ENCODE measurements at regions not wholly inside any gene's neighbourhood (a gene's known extent, or its start where the extent isn't known, plus 50 kb on each side); places are given as distances from the start of the nearest gene placed in this dataset.
"Not testable (repeated sequence)": the region's sequence is repeated elsewhere in the genome, so short reads cannot be mapped to it uniquely, and the experiment has no call there.

DNA sequence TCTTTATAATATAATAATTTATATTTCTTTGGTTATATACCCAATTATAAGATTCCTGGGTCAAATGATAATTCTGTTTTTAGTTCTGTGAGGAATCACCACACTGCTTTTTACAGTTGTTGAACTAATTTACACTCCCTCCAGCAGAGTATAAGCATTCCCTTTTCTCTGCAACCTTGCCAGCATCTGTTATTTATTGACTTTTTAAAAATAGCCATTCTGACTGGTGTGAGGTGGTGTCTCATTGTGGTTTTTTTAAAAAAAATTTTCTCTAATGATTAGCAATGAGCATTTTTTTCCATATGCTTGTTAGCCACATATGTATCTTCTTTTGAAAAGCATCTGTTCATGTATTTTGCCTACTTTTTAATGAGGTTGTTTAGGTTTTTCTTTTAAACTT is 122.2 kb downstream of the ZNF486 start:
- no peak for DNase-seq
- Histone ChIP-seq H3K36me3 (ENCODE audit: control insufficient read depth in 1 of 2, insufficient read depth in 2 of 2, low read length in 1 of 2) (no peaks in the 10 kb centered on the region), H3K4me1 (ENCODE audit: control insufficient read depth in 1 of 2, insufficient read depth in 2 of 2, low read length in 2 of 2) (no peaks in the 10 kb centered on the region), H3K4me3 (ENCODE audit: low read length in 2 of 2) (no peak overlapping the region), H3K27ac (ENCODE audit: low read depth in 1 of 2, low read length in 2 of 2) (no peak overlapping the region), H3K27me3 (ENCODE audit: control insufficient read depth in 1 of 2, insufficient read depth in 2 of 2, low read length in 1 of 2) (no peaks in the 10 kb centered on the region), H3K9me3 (ENCODE audit: control insufficient read depth, low read length) (no peaks in the 10 kb centered on the region)
- intact Hi-C loops (cut with DNase I) = no loop called here
- ATAC-seq (ENCODE audit: low FRiP score) = no peak

DNA sequence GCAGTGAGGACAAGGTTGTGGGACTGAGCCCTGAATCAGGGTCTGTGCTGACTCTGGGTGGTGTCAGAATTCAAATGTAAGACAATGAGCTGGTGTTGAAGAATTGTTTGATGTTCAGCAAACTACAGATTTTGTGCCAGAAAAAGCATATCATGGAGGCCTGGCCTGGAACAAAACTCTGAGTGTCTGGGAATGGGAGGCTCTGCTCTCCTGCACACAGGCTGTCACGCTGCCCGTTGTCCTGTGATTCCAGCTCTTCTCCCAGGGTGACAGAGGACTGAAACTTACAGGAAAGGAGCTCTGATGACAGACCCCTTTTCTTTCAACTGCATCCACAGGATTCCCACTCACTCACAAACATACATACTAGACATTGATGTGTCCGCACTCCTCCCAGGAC is 120.1 kb downstream of the ZNF486 start:
- no peaks in the 10 kb centered on the region for H3K27me3 ChIP-seq (ENCODE audit: control insufficient read depth in 1 of 2, insufficient read depth in 2 of 2, low read length in 1 of 2)
- no peak overlapping the region for H3K4me3 ChIP-seq (ENCODE audit: low read length in 2 of 2)
- intact Hi-C loops (cut with DNase I) = no loop called here
- ATAC-seq (ENCODE audit: low FRiP score) (no peak), DNase-seq (no peak)
- WGBS, 2 donors = 67 to 74% methylated on average over 3 of the region's 3 CpGs
- H3K4me1 ChIP-seq (ENCODE audit: control insufficient read depth in 1 of 2, insufficient read depth in 2 of 2, low read length in 2 of 2) = no peaks in the 10 kb centered on the region
- H3K9me3 ChIP-seq (ENCODE audit: control insufficient read depth, low read length) = no peaks in the 10 kb centered on the region
- no peak overlapping the region for H3K27ac ChIP-seq (ENCODE audit: low read depth in 1 of 2, low read length in 2 of 2)
- no peaks in the 10 kb centered on the region for H3K36me3 ChIP-seq (ENCODE audit: control insufficient read depth in 1 of 2, insufficient read depth in 2 of 2, low read length in 1 of 2)

DNA sequence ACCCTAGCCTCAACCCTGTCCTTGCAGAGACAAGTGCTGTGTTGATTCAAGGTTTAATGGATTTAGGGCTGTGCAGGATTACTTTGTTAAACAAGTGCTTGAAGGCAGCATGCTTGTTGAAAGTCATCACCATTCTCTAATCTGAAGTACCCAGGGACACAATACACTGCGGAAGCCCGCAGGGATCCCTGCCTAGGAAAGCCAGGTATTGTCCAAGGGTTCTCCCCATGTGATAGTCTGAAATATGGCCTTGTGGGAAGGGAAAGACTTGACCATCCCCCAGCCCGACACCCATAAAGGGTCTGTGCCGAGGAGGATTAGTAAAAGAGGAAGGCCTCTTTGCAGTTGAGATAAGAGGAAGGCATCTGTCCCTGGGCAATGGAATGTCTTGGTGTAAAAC is 118.9 kb downstream of the ZNF486 start:
- intact Hi-C loops (cut with DNase I); H3K36me3 ChIP-seq (ENCODE audit: control insufficient read depth in 1 of 2, insufficient read depth in 2 of 2, low read length in 1 of 2); H3K27me3 ChIP-seq (ENCODE audit: control insufficient read depth in 1 of 2, insufficient read depth in 2 of 2, low read length in 1 of 2); H3K4me3 ChIP-seq (ENCODE audit: low read length in 2 of 2); H3K27ac ChIP-seq (ENCODE audit: low read depth in 1 of 2, low read length in 2 of 2); H3K4me1 ChIP-seq (ENCODE audit: control insufficient read depth in 1 of 2, insufficient read depth in 2 of 2, low read length in 2 of 2); DNase-seq; H3K9me3 ChIP-seq (ENCODE audit: control insufficient read depth, low read length); ATAC-seq (ENCODE audit: low FRiP score): not testable (repeated sequence)
- WGBS, 2 donors = 78 to 82% methylated on average over 4 of the region's 4 CpGs

DNA sequence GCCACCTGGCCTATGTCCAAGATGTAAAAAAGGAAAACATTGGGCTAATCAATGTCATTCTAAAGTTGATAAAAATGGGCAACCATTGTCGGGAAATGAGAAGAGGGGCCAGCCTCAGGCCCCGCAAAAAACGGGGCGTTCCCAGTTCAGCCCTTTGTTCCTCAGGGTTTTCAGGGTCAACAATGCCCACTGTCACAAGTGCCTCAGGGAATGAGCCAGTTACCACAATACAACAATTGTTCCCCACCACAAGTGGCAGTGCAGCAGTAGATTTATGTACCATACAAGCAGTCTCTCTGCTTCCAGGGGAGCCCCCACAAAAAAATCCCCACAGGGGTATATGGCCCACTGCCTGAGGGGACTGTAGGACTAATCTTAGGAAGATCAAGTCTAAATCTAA is 112.5 kb downstream of the ZNF486 start:
- WGBS, 2 donors = 87 to 89% methylated on average over 4 of the region's 4 CpGs
- H3K4me3 ChIP-seq (ENCODE audit: low read length in 2 of 2) = no peak overlapping the region
- DNase-seq = no peak
- H3K27me3 ChIP-seq (ENCODE audit: control insufficient read depth in 1 of 2, insufficient read depth in 2 of 2, low read length in 1 of 2) = no peaks in the 10 kb centered on the region
- intact Hi-C loops (cut with DNase I) = no loop called here
- H3K9me3 ChIP-seq (ENCODE audit: control insufficient read depth, low read length) = no peaks in the 10 kb centered on the region
- no peaks in the 10 kb centered on the region for H3K36me3 ChIP-seq (ENCODE audit: control insufficient read depth in 1 of 2, insufficient read depth in 2 of 2, low read length in 1 of 2)
- H3K4me1 ChIP-seq (ENCODE audit: control insufficient read depth in 1 of 2, insufficient read depth in 2 of 2, low read length in 2 of 2) = no peaks in the 10 kb centered on the region
- H3K27ac ChIP-seq (ENCODE audit: low read depth in 1 of 2, low read length in 2 of 2) = no peak overlapping the region
- ATAC-seq (ENCODE audit: low FRiP score) = no peak

DNA sequence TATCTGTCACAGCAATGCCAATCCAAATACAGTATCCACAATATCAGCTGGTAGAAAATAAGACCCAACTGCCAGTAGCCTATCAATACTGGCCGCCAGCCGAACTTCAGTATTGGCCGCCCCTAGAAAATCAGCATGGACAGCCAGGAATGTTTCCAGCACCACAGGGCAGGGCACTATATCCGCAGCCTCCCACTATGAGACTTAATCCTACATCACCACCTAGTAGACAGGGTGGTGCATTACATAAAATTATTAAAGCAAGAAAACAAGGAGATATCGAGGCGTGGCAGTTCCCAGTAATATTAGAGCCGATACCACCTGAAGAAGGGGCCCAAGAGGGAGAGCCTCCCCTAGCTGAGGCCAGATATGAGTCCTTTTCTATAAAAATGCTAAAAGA is 111.3 kb downstream of the ZNF486 start:
- ATAC-seq (ENCODE audit: low FRiP score) (no peak), DNase-seq (no peak)
- no peaks in the 10 kb centered on the region for H3K4me1 ChIP-seq (ENCODE audit: control insufficient read depth in 1 of 2, insufficient read depth in 2 of 2, low read length in 2 of 2)
- H3K27ac ChIP-seq (ENCODE audit: low read depth in 1 of 2, low read length in 2 of 2) = no peak overlapping the region
- H3K27me3 ChIP-seq (ENCODE audit: control insufficient read depth in 1 of 2, insufficient read depth in 2 of 2, low read length in 1 of 2) = no peaks in the 10 kb centered on the region
- H3K36me3 ChIP-seq (ENCODE audit: control insufficient read depth in 1 of 2, insufficient read depth in 2 of 2, low read length in 1 of 2) = no peaks in the 10 kb centered on the region
- no peaks in the 10 kb centered on the region for H3K9me3 ChIP-seq (ENCODE audit: control insufficient read depth, low read length)
- no peak overlapping the region for H3K4me3 ChIP-seq (ENCODE audit: low read length in 2 of 2)
- WGBS, 2 donors = 88 to 94% methylated on average over 7 of the region's 7 CpGs
- intact Hi-C loops (cut with DNase I) = no loop called here

DNA sequence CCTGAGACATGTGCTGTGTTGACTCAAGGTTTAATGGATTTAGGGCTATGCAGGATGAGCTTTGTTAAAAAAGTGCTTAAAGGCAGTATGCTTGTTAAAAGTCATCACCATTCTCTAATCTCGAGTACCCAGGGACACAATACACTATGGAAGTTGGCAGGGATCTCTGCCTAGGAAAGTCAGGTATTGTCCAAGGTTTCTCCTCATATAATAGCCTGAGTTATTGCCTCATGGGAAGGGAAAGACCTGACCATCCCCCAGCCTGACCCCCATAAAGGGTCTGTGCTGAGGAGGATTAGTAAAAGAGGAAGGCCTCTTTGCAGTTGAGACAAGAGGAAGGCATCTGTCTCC is 109.7 kb downstream of the ZNF486 start:
- H3K27ac ChIP-seq (ENCODE audit: low read depth in 1 of 2, low read length in 2 of 2); DNase-seq; ATAC-seq (ENCODE audit: low FRiP score); H3K4me3 ChIP-seq (ENCODE audit: low read length in 2 of 2); intact Hi-C loops (cut with DNase I); H3K27me3 ChIP-seq (ENCODE audit: control insufficient read depth in 1 of 2, insufficient read depth in 2 of 2, low read length in 1 of 2); H3K4me1 ChIP-seq (ENCODE audit: control insufficient read depth in 1 of 2, insufficient read depth in 2 of 2, low read length in 2 of 2); H3K36me3 ChIP-seq (ENCODE audit: control insufficient read depth in 1 of 2, insufficient read depth in 2 of 2, low read length in 1 of 2); H3K9me3 ChIP-seq (ENCODE audit: control insufficient read depth, low read length): not testable (repeated sequence)
- WGBS, 2 donors = 61 to 67% methylated on average over 1 of the region's 1 CpG

DNA sequence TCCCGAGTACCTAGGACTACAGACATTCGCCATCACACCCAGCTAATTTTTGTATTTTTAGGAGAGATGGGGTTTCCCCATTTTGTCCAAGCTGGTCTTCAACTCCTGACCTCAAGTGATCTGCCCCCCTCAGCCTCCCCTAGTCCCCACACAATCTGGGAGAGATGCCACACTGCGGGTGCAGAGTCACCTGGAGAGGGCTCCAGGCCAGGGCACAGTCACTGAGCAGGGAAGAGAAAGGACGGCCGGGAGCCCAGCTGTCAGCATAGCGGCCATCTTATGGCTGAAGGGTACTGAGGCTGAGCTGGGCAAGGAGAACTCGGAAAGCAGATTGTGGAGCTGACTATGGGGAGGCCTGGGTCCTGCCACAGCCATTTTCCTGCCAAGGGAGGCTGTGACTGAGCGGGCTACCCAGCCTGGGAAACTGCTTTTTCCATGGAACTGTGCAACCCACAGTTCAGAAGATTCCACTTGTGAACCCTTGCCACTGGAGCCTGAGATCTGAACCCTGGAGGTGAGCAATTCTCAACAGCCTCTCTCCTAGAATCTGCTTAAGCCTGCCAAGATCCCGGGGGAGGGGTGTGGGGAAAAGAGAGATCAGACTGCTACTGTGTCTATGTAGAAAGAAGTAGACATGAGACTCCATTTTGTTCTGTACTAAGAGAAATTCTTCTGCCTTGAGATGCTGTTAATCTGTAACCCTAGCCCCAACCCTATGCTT is 109.2 kb downstream of the ZNF486 start:
- WGBS, 2 donors = 84 to 86% methylated on average over 9 of the region's 9 CpGs
- DNase-seq = no peak

DNA sequence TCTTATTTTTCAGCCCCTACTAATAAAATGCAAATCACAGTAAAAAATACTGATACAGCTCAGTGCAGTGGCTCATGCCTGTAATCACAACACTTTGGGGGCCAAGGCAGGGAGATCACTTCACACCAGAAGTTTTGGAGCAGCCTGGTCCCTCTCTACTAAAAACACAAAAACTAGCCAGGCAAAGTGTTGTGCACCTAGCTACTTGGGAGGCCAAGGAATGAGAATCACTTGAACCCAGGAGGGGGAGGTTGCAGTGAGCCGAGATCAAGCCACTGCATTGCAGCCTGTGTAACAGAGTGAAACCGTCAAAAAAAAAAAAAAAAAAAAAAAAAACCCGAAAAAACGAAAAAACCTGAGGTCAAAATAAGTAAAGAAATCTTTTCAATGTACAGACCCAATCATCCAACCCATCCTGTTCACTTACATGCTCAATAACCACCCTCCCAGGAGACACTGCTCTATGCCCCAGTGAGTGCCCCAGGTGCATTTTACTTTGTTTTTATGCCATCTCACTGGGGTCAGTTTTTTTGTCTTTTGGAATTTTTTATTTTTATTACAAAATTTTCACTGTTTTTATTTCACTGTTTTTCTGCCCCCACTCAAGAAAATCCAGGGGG is 107.0 kb downstream of the ZNF486 start:
- no peaks in the 10 kb centered on the region for H3K9me3 ChIP-seq (ENCODE audit: control insufficient read depth, low read length)
- DNase-seq (no peak), ATAC-seq (ENCODE audit: low FRiP score) (no peak)
- H3K36me3 ChIP-seq (ENCODE audit: control insufficient read depth in 1 of 2, insufficient read depth in 2 of 2, low read length in 1 of 2) = no peaks in the 10 kb centered on the region
- H3K4me3 ChIP-seq (ENCODE audit: low read length in 2 of 2) = no peak overlapping the region
- H3K4me1 ChIP-seq (ENCODE audit: control insufficient read depth in 1 of 2, insufficient read depth in 2 of 2, low read length in 2 of 2) = no peaks in the 10 kb centered on the region
- H3K27ac ChIP-seq (ENCODE audit: low read depth in 1 of 2, low read length in 2 of 2) = no peak overlapping the region
- intact Hi-C loops (cut with DNase I) = no loop called here
- WGBS, 2 donors = 59 to 72% methylated on average over 4 of the region's 4 CpGs
- no peaks in the 10 kb centered on the region for H3K27me3 ChIP-seq (ENCODE audit: control insufficient read depth in 1 of 2, insufficient read depth in 2 of 2, low read length in 1 of 2)

More for the DNA sequence above, 109.2 kb downstream of the ZNF486 start:
- Histone ChIP-seq H3K4me3 (ENCODE audit: low read length in 2 of 2) (no peak overlapping the region), H3K9me3 (ENCODE audit: control insufficient read depth, low read length) (no peaks in the 10 kb centered on the region), H3K27me3 (ENCODE audit: control insufficient read depth in 1 of 2, insufficient read depth in 2 of 2, low read length in 1 of 2) (no peaks in the 10 kb centered on the region), H3K4me1 (ENCODE audit: control insufficient read depth in 1 of 2, insufficient read depth in 2 of 2, low read length in 2 of 2) (no peaks in the 10 kb centered on the region), H3K27ac (ENCODE audit: low read depth in 1 of 2, low read length in 2 of 2) (no peak overlapping the region), H3K36me3 (ENCODE audit: control insufficient read depth in 1 of 2, insufficient read depth in 2 of 2, low read length in 1 of 2) (no peaks in the 10 kb centered on the region)
- intact Hi-C loops (cut with DNase I) = no loop called here
- no peak for ATAC-seq (ENCODE audit: low FRiP score)

DNA sequence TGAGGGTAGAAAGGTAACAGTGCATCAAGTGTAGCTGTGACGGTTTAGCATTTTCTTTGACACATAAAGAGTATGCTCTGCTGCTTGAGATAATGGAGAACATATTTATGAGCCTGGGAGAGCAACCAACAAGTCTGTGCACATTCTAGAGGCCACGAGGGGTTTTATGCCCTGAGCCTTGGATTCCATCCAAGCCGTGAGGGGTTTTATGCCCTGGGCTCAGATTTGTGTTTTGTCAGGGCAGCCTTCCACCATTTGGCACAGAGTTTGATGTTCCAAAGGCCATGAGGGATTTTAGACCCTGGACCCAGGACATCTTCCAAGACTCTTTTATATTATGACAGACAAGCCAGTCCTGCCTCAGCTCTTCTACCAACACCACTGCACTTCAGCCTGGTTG is 106.4 kb downstream of the ZNF486 start:
- no peak for DNase-seq
- Histone ChIP-seq H3K27me3 (ENCODE audit: control insufficient read depth in 1 of 2, insufficient read depth in 2 of 2, low read length in 1 of 2) (no peaks in the 10 kb centered on the region), H3K27ac (ENCODE audit: low read depth in 1 of 2, low read length in 2 of 2) (no peak overlapping the region), H3K36me3 (ENCODE audit: control insufficient read depth in 1 of 2, insufficient read depth in 2 of 2, low read length in 1 of 2) (no peaks in the 10 kb centered on the region), H3K9me3 (ENCODE audit: control insufficient read depth, low read length) (no peaks in the 10 kb centered on the region), H3K4me1 (ENCODE audit: control insufficient read depth in 1 of 2, insufficient read depth in 2 of 2, low read length in 2 of 2) (no peaks in the 10 kb centered on the region), H3K4me3 (ENCODE audit: low read length in 2 of 2) (no peak overlapping the region)
- WGBS, 2 donors = 23 to 46% methylated on average over 3 of the region's 3 CpGs
- no peak for ATAC-seq (ENCODE audit: low FRiP score)
- intact Hi-C loops (cut with DNase I) = no loop called here
